NCI-H1048 (cell line): ENCODE measurements at regions not wholly inside any gene's neighbourhood (a gene's known extent, or its start where the extent isn't known, plus 50 kb on each side); places are given as distances from the start of the nearest gene placed in this dataset.
"Not testable (repeated sequence)": the region's sequence is repeated elsewhere in the genome, so short reads cannot be mapped to it uniquely, and the experiment has no call there.

Experiments
- DNase-seq: peaks from one replicate; lab custom pipeline; 2025; lab: John Stamatoyannopoulos, UW

DNA sequence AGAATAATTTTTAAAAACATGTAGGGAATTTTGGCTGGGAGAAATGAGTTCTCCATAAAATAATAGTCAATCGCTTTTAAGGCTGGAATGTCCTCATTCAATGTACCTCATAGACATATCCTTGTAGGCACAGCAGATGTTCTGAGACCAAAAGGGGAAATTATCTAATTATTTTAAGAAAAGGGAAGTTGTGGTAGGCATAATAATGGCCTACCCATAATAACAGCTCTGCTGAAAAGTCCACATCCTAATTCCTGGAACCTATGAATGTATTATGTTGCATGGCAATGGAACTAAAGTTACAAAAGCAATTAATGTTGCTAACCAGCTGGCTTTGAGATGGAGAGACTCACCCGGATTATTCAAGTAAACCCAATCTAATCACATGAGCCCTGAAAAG lies 216.1 kb downstream of the TRIM36 start:
- DNase-seq, result no peak

DNA sequence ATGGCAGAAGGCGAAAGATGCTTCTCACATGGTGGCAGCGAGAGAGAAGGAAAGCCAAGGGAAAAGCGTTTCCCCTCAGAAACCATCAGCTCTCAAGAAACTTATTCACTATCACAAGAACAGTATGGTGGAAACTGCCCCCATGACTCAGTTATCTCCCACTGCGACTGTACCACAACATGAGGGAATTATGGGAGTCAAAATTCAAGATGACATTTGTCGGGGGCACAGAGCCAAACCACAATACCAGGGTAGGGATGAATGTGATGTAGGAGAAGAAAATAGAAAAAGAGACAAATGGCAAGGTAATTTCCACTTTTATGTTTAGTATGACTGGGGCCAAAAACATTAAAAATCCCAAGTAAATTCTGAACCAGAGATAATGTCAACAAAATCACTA lies 216.8 kb downstream of the TRIM36 start:
- no peak for DNase-seq

GRCh38 chr5:114949756-114950155 lies 220.0 kb downstream of the TRIM36 start:
- DNase-seq, result no peak

- no peak for DNase-seq
Observed at GRCh38 chr5:114948986-114949621, 220.6 kb downstream of the TRIM36 start.

DNA sequence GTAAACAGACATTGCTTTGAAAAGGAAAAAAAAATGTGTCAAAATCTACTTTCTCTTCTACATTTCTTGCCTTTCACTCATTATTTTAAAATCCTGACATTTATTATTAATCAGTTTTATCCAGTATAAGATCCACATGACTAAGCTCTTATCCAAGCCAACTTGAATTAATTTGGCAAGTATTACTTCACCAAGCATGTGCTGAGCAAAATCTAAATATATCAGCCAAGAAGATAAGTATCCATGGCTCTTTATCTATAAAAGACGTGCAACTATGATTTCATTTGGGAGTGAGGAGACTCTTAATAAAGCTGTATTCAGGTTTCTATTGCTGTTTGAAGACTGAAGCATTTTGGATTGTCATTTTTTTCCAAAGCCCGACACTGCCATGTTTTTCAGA lies 221.3 kb downstream of the TRIM36 start:
- DNase-seq, result no peak

DNA sequence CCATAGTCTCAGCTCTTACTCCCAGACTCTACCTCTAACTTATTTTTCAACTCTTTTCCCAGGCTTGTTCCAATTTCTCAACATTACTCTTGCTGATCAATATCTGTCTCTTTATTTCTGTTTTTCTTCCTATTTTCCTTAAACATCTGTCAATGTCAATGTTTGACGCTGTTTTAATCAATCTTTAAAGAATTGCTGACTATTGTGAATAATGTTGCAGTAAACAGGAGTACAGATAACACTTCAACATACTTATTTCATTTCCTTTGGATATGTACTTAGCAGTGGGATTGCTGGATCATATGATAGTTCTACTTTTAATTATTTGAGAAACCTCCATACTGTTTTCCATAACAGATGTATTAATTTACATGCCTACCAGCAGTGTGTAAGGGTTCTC lies 229.0 kb downstream of the TRIM36 start:
- DNase-seq, result no peak

- DNase-seq, result no peak
Observed at GRCh38 chr5:114935490-114935889, 234.2 kb downstream of the TRIM36 start.

GRCh38 chr5:114928644-114929462 lies 240.9 kb downstream of the TRIM36 start:
- DNase-seq, result no peak

DNA sequence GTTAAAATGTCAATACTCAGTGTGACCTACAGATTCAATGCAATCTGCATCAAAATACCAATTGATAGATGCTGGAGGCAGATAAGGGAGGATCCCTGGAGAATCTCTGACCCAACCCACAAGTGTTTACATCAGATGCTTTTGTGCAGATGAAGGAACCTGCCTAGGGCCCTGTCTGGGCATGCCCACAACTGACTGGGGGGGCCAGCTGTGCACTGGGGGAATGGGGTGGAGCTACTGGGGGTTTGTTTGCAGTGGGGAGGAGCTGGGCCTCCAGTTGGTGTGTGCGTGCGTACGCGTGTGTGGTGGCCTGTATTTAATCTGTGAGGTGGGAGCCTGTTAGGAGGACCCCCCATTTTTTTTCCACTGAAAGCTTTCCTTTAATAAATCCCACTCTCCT lies 244.9 kb downstream of the TRIM36 start:
- no peak for DNase-seq

DNA sequence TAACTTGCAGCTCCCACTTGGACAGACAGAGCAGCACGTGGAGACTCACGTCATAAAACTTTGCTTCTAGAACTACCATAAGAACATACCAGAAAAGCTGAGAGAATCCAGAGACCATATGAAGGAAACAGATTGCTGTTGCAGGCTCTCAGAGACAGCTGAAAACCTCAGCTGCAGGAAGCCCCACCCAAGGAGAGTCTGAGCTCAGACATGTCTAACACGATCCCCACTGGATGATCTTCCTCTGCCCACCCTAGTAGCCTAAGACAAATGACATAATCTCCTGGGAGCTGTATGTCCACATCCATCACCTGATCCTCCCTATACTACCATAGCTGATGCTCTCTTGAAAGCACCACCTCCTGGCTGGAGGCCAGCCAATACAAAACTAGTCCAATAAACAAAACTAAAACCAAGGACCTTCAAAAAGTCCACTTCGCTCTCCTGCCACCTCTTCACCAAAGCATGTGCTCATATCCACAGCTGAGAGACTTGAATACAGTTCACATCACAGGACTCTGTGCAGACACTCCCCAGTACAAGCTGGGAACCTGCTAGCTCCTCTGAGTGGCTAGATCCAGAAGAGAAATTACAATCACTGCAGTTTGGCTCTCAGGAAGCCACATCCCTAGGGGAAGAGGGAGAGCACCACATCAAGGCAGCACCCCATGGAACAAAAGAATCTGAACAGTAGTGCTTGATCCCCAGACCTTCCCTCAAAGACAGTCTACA lies 257.4 kb downstream of the TRIM36 start:
- no peak for DNase-seq

DNA sequence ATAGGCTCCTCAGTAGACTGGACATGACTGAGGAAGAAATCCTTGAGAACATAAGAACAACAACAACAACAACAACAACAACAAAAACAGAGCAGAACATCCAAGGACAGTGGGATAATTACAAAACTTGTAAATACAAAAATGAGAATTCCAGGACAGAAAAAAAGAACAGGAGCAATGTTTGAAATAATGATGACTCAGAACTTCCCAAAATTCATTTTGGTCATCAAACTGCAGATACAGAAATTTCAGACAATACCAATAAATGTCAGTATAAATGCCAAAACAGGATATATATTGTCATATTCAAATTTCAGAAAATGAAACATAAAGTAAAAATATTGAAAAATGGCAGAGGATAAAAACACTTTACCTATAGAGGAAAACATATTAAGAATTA lies 259.0 kb downstream of the TRIM36 start:
- no peak for DNase-seq

GRCh38 chr5:114909424-114909823 lies 260.3 kb downstream of the TRIM36 start:
- no peak for DNase-seq

DNA sequence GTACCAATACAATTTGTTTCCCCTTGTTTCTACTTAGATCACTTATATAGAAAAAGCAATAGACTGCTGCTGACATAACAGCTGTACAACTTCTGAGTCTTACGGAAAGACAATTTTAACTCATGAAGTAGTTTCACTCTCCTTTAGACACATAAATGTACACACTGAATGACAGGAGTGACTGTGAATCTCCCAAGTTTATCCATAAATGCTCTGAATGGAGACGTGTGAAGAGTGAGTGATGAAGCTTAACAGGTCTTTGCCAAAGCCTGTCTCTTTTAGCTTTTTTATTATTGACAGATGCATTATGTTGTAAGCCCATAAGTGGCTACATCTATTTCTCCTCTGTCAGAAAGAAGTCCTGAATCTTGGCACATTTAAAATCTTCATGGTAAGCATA lies 265.9 kb downstream of the TRIM36 start:
- no peak for DNase-seq

GRCh38 chr5:114898602-114899001 lies 271.1 kb downstream of the TRIM36 start:
- no peak for DNase-seq

DNA sequence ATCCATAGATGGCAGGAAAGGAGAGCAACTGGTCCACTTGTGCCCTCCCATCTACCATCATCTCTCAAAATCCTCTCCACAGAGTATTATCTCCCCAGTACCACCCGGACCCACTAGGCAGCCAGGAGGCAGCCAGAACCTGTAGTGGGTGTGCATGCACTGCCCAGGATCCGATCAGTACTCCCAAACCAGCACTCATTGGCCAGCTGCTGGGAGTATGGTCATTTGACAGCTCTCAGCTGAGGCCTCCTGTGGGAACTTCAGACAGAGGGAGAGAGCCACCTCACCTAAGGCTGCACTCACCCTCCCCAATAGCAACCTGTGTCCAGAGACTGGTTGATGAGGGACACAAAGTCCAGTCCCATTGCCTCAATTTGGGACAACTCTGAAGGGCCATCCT lies 286.0 kb downstream of the TRIM36 start:
- DNase-seq, result no peak

DNA sequence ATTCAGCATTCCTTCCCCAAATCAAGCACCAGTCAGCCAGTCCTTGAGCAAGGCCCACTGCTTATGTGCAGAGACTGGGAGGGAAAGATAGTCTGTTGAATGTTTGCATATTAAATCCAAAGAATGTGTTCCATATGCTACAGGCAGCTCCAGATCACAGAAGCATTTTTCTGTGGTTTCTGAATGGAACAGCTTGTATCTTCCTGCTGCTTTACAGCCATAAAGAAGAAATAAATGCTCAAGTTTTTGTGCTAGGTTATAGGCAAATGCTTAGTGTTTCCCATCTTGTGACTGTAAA lies 310.3 kb downstream of the TRIM36 start:
- DNase-seq, result no peak

- DNase-seq, result no peak
Observed at GRCh38 chr5:114858665-114859437, 310.9 kb downstream of the TRIM36 start.

GRCh38 chr5:114857941-114858551 lies 311.7 kb downstream of the TRIM36 start:
- no peak for DNase-seq

- DNase-seq, result not testable (repeated sequence)
Observed at GRCh38 chr5:114844711-114845110, 325.0 kb downstream of the TRIM36 start.

- no peak for DNase-seq
Observed at GRCh38 chr5:114839360-114839759, 330.3 kb downstream of the TRIM36 start.

DNA sequence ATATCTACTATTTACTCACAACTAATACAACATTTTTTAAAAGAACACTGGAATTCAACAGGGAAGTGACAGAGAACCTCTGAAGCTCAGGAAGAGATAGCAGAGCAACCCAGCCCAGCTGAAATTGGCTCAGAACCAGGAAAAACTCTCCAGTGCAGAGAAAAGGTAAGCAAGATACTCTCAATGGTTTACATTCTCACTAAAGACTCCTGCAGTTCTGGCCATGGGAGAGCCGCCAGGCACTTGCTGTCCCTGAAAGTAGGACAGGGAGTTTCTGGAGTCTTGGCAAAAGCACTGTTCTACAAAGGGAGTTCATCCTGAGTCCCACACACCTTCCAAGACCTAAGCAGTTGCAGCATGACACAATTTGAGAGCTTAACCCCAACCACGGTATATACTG lies 330.8 kb downstream of the TRIM36 start:
- DNase-seq, result no peak

GRCh38 chr5:114830114-114830513 lies 339.6 kb downstream of the TRIM36 start:
- no peak for DNase-seq
